ENCODE measurements at regions not wholly inside any gene's neighbourhood (a gene's known extent, or its start where the extent isn't known, plus 50 kb on each side); places are given as distances from the start of the nearest gene placed in this dataset.

- Mint-ChIP-seq H3K27me3 (no peaks in the 10 kb centered on the region), H3K27ac (no peak overlapping the region), H3K4me1 (no peaks in the 10 kb centered on the region), H3K9me3 (ENCODE audit: insufficient read depth) (peaks cover 3% of the 10 kb centered on the region), H3K4me3 (no peak overlapping the region)
- ChIA-PET POLR2A (no interaction called here), CTCF (no interaction called here)
- Histone ChIP-seq H3K4me1 (ENCODE audit: control insufficient read depth in 2 of 2, insufficient read depth in 2 of 2, low read length in 2 of 2) (no peaks in the 10 kb centered on the region), H3K27me3 (replicated peaks in 1 of 4; ENCODE audit: control extremely low read depth in 1 of 4, control insufficient read depth in 3 of 4, insufficient read depth in 4 of 4, low read length in 3 of 4) (no peaks in the 10 kb centered on the region), H3K4me3 (ENCODE audit: control extremely low read depth in 1 of 5, extremely low read depth in 1 of 5, insufficient read depth in 1 of 5, low read depth in 2 of 5, low read length in 4 of 5) (no peak overlapping the region), H2AFZ (ENCODE audit: insufficient read depth, low read depth, low read length, poor library complexity, severe bottlenecking) (no peak overlapping the region), H3K27ac (ENCODE audit: low read length in 2 of 2) (no peak overlapping the region), H4K20me1 (ENCODE audit: control insufficient read depth, insufficient read depth, low read length, poor library complexity, severe bottlenecking) (no peaks in the 10 kb centered on the region), H3K9ac (ENCODE audit: low read length) (no peak overlapping the region), H3K36me3 (replicated peaks in 1 of 2; ENCODE audit: control extremely low read depth in 1 of 2, control insufficient read depth in 1 of 2, extremely low read depth in 1 of 2, insufficient read depth in 2 of 2, low read length in 1 of 2) (no peaks in the 10 kb centered on the region), H3K4me2 (replicated peaks; ENCODE audit: low read depth, low read length, poor library complexity, severe bottlenecking) (no peak overlapping the region), H3K9me3 (ENCODE audit: control extremely low read depth in 1 of 3, control insufficient read depth in 2 of 3, insufficient read depth in 1 of 3, low read length in 2 of 3) (no peaks in the 10 kb centered on the region), H3K79me2 (ENCODE audit: control insufficient read depth, insufficient read depth, low read length) (no peaks in the 10 kb centered on the region)
- TF ChIP-seq, protein P1, sequence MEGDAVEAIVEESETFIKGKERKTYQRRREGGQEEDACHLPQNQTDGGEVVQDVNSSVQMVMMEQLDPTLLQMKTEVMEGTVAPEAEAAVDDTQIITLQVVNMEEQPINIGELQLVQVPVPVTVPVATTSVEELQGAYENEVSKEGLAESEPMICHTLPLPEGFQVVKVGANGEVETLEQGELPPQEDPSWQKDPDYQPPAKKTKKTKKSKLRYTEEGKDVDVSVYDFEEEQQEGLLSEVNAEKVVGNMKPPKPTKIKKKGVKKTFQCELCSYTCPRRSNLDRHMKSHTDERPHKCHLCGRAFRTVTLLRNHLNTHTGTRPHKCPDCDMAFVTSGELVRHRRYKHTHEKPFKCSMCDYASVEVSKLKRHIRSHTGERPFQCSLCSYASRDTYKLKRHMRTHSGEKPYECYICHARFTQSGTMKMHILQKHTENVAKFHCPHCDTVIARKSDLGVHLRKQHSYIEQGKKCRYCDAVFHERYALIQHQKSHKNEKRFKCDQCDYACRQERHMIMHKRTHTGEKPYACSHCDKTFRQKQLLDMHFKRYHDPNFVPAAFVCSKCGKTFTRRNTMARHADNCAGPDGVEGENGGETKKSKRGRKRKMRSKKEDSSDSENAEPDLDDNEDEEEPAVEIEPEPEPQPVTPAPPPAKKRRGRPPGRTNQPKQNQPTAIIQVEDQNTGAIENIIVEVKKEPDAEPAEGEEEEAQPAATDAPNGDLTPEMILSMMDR (IDR thresholded peaks at IDR 0.05), result no peak
- no peak for TF ChIP-seq EZH2 (IDR thresholded peaks at IDR 0.05; ENCODE audit: borderline replicate concordance, insufficient read depth, low read depth, low read length, poor library complexity, severe bottlenecking)
- DNase-seq, result no peak
- intact Hi-C loops (cut with micrococcal nuclease), result no loop called here
- no peak for ATAC-seq (ENCODE audit: low read depth)
Measured at GRCh38 chr16:76213860-76214259, 63.3 kb upstream of the CNTNAP4 start.

- WGBS (ENCODE audit: insufficient coverage), result no CpG with 5 or more reads among the region's 1 CpG
- no peaks in the 10 kb centered on the region for H3K36me3 ChIP-seq (replicated peaks in 1 of 2; ENCODE audit: control extremely low read depth in 1 of 2, control insufficient read depth in 1 of 2, extremely low read depth in 1 of 2, insufficient read depth in 2 of 2, low read length in 1 of 2)
- TF ChIP-seq, protein P1 (IDR thresholded peaks at IDR 0.05), result no peak
- no peak for TF ChIP-seq EZH2 (IDR thresholded peaks at IDR 0.05; ENCODE audit: borderline replicate concordance, insufficient read depth, low read depth, low read length, poor library complexity, severe bottlenecking)
- peaks cover 3% of the 10 kb centered on the region for H3K9me3 Mint-ChIP-seq (ENCODE audit: insufficient read depth)
- no peak overlapping the region for H3K4me3 Mint-ChIP-seq
- CTCF ChIA-PET, result no interaction called here
- no peak overlapping the region for H3K27ac Mint-ChIP-seq
- H3K4me2 ChIP-seq (replicated peaks; ENCODE audit: low read depth, low read length, poor library complexity, severe bottlenecking), result no peak overlapping the region
- peaks cover 0 to 2% (median 0%) of the 10 kb centered on the region in 3 donors for H3K9me3 ChIP-seq (ENCODE audit: control extremely low read depth in 1 of 3, control insufficient read depth in 2 of 3, insufficient read depth in 1 of 3, low read length in 2 of 3)
- H3K4me1 Mint-ChIP-seq, result no peaks in the 10 kb centered on the region
- ATAC-seq (ENCODE audit: low read depth) (no peak), DNase-seq (no peak)
- no peaks in the 10 kb centered on the region for H3K79me2 ChIP-seq (ENCODE audit: control insufficient read depth, insufficient read depth, low read length)
- H3K27ac ChIP-seq (ENCODE audit: low read length in 2 of 2), result no peak overlapping the region
- no peaks in the 10 kb centered on the region for H3K27me3 Mint-ChIP-seq
- H4K20me1 ChIP-seq (ENCODE audit: control insufficient read depth, insufficient read depth, low read length, poor library complexity, severe bottlenecking), result no peaks in the 10 kb centered on the region
- no peaks in the 10 kb centered on the region for H3K4me1 ChIP-seq (ENCODE audit: control insufficient read depth in 2 of 2, insufficient read depth in 2 of 2, low read length in 2 of 2)
- intact Hi-C loops (cut with micrococcal nuclease), result no loop called here
- H3K27me3 ChIP-seq (replicated peaks in 1 of 4; ENCODE audit: control extremely low read depth in 1 of 4, control insufficient read depth in 3 of 4, insufficient read depth in 4 of 4, low read length in 3 of 4), result no peaks in the 10 kb centered on the region
- POLR2A ChIA-PET, result no interaction called here
- no peak overlapping the region for H2AFZ ChIP-seq (ENCODE audit: insufficient read depth, low read depth, low read length, poor library complexity, severe bottlenecking)
- H3K9ac ChIP-seq (ENCODE audit: low read length), result no peak overlapping the region
- H3K4me3 ChIP-seq (ENCODE audit: control extremely low read depth in 1 of 5, extremely low read depth in 1 of 5, insufficient read depth in 1 of 5, low read depth in 2 of 5, low read length in 4 of 5), result no peak overlapping the region
Measured at GRCh38 chr16:76214856-76215255, 62.3 kb upstream of the CNTNAP4 start.

Measured in B cell (primary cell).